ENCODE measurements at regions not wholly inside any gene's neighbourhood (a gene's known extent, or its start where the extent isn't known, plus 50 kb on each side); places are given as distances from the start of the nearest gene placed in this dataset.
A peak's percentile ranks its signal among the peaks of the same experiment; 100 is the strongest.

DNA sequence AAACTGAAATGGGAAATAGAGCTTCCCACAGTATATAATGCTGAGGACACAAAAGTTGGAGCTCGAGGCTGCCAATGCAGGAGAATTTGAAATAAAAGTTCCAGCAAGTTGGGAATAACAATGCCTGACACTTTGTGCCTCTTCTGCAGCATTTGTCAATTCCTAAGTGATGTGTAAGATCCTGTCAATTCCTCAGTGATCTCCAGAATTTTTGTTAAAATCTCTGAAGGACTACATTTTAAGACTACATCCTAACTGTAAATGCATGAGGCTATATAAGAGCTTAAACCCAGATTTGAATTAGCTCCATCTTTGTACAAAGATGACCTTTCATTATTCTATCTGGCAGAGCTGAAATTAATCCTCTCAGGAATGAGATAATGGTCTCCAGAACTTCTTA is 208.2 kb downstream of the COL12A1 start:
- H3K36me3 ChIP-seq (ENCODE audit: insufficient read depth, low read length), result no peaks in the 10 kb centered on the region
- H3K79me2 ChIP-seq (ENCODE audit: insufficient read depth, low read length), result no peaks in the 10 kb centered on the region
- H2AFZ ChIP-seq (ENCODE audit: low read length), result peak overlapping the region; percentile 18
- no peak overlapping the region for H3K4me3 ChIP-seq (ENCODE audit: insufficient read depth, low read length)
- TF ChIP-seq CTCF (IDR thresholded peaks at IDR 0.05; ENCODE audit: extremely low read depth, low read depth, low read length), result no peak
- H3K27me3 ChIP-seq (ENCODE audit: insufficient read depth, low read length), result no peaks in the 10 kb centered on the region
- H3K27ac ChIP-seq (ENCODE audit: low read depth, low read length), result no peak overlapping the region
- no peaks in the 10 kb centered on the region for H4K20me1 ChIP-seq (ENCODE audit: insufficient read depth, low read length)
- no peaks in the 10 kb centered on the region for H3K9me3 ChIP-seq (ENCODE audit: low read depth, low read length)
- no peaks in the 10 kb centered on the region for H3K4me1 ChIP-seq (ENCODE audit: insufficient read depth, low read length)
- H3K4me2 ChIP-seq (ENCODE audit: insufficient read depth, low read length), result no peak overlapping the region
- DNase-seq (ENCODE audit: insufficient read length, low spot score, missing footprints), result no peak

DNA sequence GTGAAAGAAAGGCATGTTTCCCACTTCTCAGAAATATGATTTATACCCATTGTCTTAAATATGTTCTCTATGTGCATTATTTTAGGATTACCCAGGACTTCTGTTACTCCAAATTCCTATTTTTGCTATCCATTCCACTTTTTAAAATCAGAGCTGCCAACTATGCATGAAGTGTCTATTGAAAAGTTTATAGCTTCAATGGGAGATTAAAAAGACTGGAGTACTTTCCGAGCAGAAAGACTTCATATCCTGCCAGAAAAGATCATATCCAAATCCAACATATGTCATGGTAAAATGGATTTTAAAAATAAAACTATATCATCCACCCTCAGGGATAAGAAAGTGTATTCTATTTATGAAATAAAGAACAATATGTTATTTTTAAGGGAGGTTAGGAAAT is 212.7 kb downstream of the COL12A1 start:
- Histone ChIP-seq H3K36me3 (ENCODE audit: insufficient read depth, low read length) (no peaks in the 10 kb centered on the region), H3K27me3 (ENCODE audit: insufficient read depth, low read length) (no peaks in the 10 kb centered on the region), H3K79me2 (ENCODE audit: insufficient read depth, low read length) (no peaks in the 10 kb centered on the region), H2AFZ (ENCODE audit: low read length) (no peak overlapping the region), H3K4me1 (ENCODE audit: insufficient read depth, low read length) (peaks cover 11% of the 10 kb centered on the region), H3K9me3 (ENCODE audit: low read depth, low read length) (no peaks in the 10 kb centered on the region), H3K4me2 (ENCODE audit: insufficient read depth, low read length) (no peak overlapping the region), H4K20me1 (ENCODE audit: insufficient read depth, low read length) (no peaks in the 10 kb centered on the region), H3K27ac (ENCODE audit: low read depth, low read length) (no peak overlapping the region), H3K4me3 (ENCODE audit: insufficient read depth, low read length) (no peak overlapping the region)
- DNase-seq (ENCODE audit: insufficient read length, low spot score, missing footprints), result no peak
- TF ChIP-seq CTCF (IDR thresholded peaks at IDR 0.05; ENCODE audit: extremely low read depth, low read depth, low read length), result no peak

DNA sequence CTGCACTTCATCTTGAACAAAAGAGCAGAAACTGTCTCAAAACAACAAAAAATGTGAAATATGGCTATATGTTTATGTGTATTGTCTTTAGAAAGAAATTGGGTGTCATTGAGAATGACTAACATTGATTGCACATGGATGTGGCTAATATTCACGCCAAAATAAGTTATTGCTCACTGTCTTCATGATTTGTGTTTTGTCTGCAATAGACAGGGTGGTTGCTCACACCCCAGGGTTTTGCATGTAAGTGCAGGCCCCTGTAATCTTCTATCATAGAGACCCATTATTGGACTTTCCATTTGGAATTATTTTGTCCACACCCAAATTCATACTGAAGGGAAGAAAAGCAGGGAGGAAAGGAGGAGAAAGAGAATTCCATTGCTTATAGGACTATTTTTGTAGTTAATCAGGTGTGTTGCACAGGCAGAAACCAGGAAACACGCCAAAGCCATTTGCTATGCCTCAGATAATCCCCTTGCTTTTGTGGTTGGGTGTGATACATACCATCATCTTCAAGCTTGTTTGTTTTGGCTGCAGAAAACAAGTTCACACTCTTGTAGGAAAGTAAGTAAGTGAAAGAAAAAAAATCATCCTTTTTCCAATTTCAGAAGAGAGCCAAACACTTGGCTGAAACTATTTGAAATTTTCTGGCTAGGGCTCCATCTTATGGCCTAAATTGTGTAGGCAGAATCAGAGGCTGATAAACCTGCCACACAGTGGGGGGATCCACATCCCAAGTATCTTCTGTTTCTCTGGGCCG is 214.1 kb downstream of the COL12A1 start:
- H3K27me3 ChIP-seq (ENCODE audit: insufficient read depth, low read length), result no peaks in the 10 kb centered on the region
- no peaks in the 10 kb centered on the region for H4K20me1 ChIP-seq (ENCODE audit: insufficient read depth, low read length)
- no peak overlapping the region for H2AFZ ChIP-seq (ENCODE audit: low read length)
- peaks cover 11% of the 10 kb centered on the region for H3K4me1 ChIP-seq (ENCODE audit: insufficient read depth, low read length)
- TF ChIP-seq CTCF (IDR thresholded peaks at IDR 0.05; ENCODE audit: extremely low read depth, low read depth, low read length), result peak; percentile 50
- no peak overlapping the region for H3K4me3 ChIP-seq (ENCODE audit: insufficient read depth, low read length)
- no peak for DNase-seq (ENCODE audit: insufficient read length, low spot score, missing footprints)
- H3K4me2 ChIP-seq (ENCODE audit: insufficient read depth, low read length), result no peak overlapping the region
- no peaks in the 10 kb centered on the region for H3K79me2 ChIP-seq (ENCODE audit: insufficient read depth, low read length)
- no peaks in the 10 kb centered on the region for H3K9me3 ChIP-seq (ENCODE audit: low read depth, low read length)
- no peak overlapping the region for H3K27ac ChIP-seq (ENCODE audit: low read depth, low read length)
- H3K36me3 ChIP-seq (ENCODE audit: insufficient read depth, low read length), result no peaks in the 10 kb centered on the region

GRCh38 chr6:74979065-74979766 is 226.6 kb downstream of the COL12A1 start:
- Histone ChIP-seq H3K27ac (ENCODE audit: low read depth, low read length) (no peak overlapping the region), H3K79me2 (ENCODE audit: insufficient read depth, low read length) (no peaks in the 10 kb centered on the region), H3K36me3 (ENCODE audit: insufficient read depth, low read length) (no peaks in the 10 kb centered on the region), H3K9me3 (ENCODE audit: low read depth, low read length) (no peaks in the 10 kb centered on the region), H3K27me3 (ENCODE audit: insufficient read depth, low read length) (no peaks in the 10 kb centered on the region), H3K4me1 (ENCODE audit: insufficient read depth, low read length) (no peaks in the 10 kb centered on the region), H3K4me3 (ENCODE audit: insufficient read depth, low read length) (no peak overlapping the region), H2AFZ (ENCODE audit: low read length) (peak overlapping the region; percentile 12), H4K20me1 (ENCODE audit: insufficient read depth, low read length) (no peaks in the 10 kb centered on the region), H3K4me2 (ENCODE audit: insufficient read depth, low read length) (no peak overlapping the region)
- TF ChIP-seq CTCF (IDR thresholded peaks at IDR 0.05; ENCODE audit: extremely low read depth, low read depth, low read length), result no peak
- no peak for DNase-seq (ENCODE audit: insufficient read length, low spot score, missing footprints)

Data from osteoblast (primary cell).